MM.1S (cell line): ENCODE measurements at regions not wholly inside any gene's neighbourhood (a gene's known extent, or its start where the extent isn't known, plus 50 kb on each side); places are given as distances from the start of the nearest gene placed in this dataset.

Experiments used
- EZH2 ChIP-seq: fragments of 300-600 bp; sonication (generic); optimal IDR thresholded peaks from 2 replicates; pipeline ENCODE3; 2017; ENCODE audit warnings: low read depth, mild to moderate bottlenecking, antibody characterized with exemption, low read length, mixed read lengths
- TF ChIP-seq, protein P1 (sequence below): fragments of 300-600 bp; sonication (generic); IDR thresholded peaks from 2 replicates; pipeline ENCODE4 v1.5.1; 2016; ENCODE audit warnings: antibody characterized with exemption, low read length, mixed read lengths

DNA sequence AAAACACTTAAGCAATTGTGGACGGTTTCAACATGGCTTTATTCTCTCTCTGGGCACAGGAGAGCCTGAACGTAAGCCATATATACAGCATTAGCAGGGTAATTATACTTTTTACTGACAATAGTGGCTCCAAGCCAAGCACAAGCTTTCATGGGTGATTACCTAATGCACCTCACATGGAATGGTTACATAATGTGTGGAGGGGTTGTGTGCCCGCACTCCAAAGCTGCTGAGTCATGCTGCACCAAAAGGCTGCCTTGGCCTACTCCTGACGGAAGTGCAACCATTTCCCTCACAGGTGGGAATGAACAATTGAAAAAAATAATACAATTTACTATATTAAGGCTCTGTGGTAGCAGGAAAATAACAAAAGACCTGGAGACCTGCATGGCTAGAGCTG is 86.5 kb upstream of the ATP10B start:
- TF ChIP-seq, protein P1, sequence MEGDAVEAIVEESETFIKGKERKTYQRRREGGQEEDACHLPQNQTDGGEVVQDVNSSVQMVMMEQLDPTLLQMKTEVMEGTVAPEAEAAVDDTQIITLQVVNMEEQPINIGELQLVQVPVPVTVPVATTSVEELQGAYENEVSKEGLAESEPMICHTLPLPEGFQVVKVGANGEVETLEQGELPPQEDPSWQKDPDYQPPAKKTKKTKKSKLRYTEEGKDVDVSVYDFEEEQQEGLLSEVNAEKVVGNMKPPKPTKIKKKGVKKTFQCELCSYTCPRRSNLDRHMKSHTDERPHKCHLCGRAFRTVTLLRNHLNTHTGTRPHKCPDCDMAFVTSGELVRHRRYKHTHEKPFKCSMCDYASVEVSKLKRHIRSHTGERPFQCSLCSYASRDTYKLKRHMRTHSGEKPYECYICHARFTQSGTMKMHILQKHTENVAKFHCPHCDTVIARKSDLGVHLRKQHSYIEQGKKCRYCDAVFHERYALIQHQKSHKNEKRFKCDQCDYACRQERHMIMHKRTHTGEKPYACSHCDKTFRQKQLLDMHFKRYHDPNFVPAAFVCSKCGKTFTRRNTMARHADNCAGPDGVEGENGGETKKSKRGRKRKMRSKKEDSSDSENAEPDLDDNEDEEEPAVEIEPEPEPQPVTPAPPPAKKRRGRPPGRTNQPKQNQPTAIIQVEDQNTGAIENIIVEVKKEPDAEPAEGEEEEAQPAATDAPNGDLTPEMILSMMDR = no peak
- no peak for TF ChIP-seq EZH2
